Activated naive CD4-positive, alpha-beta T cell treated with anti-CD3 and anti-CD28 coated beads, Interleukin-2, amount 50 U/mL, for 16 hours (primary cell): ENCODE measurements at regions not wholly inside any gene's neighbourhood (a gene's known extent, or its start where the extent isn't known, plus 50 kb on each side); places are given as distances from the start of the nearest gene placed in this dataset.

Experiments
- DNase-seq: peaks from one replicate; pipeline ENCODE4 v3.0.0-alpha.2; 2020

GRCh38 chr2:220188031-220188430 lies 560.6 kb downstream of the SLC4A3 start:
- DNase-seq, result no peak

DNA sequence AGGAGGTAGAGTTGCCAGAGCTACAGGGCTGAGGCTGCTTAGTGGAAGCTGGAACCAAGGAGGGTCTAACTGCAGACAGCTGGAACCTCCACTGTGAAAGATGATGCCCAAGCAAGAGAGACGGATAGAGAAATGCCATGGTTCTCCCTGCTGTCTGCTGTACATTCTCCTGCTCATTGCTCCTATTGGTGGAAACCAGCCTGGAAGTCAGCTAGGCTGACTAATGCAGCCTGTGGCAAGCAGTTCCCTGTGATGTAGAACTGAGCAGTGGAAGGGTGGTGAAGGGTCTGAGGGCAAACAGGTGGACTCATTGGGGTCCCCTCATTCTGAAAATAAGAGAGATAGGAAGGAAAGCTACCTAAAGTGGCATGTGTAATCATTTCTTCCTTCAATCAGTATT lies 563.6 kb downstream of the SLC4A3 start:
- DNase-seq, result no peak

DNA sequence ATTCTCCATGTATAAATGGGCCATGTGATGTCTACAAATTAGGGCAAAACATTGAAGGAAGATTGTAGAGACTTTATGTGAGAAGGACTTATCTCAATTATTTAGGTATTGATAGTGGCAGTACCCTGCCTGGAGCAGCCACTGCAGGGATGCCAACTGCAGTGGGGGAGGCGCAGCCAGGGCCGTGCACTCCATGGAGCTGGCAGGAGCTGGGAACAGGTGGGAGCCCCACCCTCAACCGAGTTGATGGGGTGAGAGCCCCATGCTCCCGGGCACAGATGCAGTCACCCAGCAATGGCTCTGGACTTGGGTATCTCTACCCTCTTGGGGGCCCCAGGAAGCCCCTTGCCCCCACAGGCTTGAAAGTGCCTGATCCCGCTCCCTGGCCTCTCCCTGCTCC lies 564.3 kb downstream of the SLC4A3 start:
- DNase-seq, result no peak

- no peak for DNase-seq
Observed at GRCh38 chr2:220192994-220193753, 565.7 kb downstream of the SLC4A3 start.

DNA sequence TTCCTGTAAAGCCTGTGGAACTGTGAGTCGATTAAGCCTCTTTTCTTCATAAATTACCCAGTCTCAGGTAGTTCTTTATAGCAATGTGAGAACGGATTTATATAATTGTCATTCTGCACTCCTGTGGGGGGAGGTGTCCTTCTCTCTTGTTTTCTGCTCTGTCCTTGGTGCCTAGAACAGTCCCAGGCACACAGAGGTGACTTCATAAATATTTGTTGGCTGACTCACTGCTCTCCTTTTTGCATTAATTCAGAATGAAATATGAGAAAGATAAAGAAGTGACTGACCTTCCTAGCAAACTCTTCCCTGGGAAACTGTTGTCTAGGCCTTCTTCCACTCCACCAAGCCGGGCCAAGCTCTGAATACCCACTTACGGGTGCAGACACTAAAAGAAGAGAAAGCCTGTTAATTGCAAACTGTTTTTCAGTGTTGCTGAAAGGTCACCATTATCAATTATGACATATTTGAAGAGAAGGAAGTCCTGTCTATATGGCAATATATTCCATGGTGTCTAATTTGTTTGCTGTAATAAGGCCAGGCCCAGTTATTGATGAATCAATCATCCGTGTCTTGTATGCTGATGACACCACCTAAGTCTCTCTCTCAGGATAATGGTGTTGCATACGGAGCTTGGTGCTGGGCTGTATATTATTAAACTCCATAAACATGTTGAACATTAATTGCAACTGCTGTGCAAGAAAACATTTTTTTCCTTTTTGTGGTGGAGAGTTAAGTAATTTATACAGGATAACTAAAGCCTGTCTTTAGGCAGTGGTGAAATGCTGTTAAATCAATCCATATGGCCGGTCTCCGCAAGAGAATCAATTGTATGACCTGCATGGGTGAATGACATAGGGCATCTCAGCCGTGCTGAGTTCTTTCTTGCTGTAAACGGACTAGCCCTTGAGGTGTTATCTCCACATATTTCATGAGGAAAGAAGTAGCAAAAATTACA lies 567.5 kb downstream of the SLC4A3 start:
- DNase-seq, result no peak

DNA sequence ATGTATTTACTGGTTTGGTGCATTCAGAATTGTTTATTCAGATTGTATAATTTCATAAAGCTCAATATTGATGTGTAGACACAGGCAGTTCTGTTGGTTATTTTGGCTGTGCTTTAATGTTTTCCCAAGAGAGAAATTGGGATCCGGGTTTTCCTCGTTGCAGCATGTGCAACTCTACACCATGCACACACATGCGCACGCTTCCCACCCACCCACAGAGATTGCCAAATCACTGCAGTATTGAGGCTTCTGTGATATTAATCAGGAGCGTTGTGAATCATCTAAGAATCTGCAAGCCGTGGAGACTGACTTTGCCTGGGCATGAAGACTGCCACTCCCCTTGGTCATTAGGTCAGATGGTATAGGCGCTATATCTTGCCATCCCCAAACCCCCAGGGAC lies 571.5 kb downstream of the SLC4A3 start:
- no peak for DNase-seq

DNA sequence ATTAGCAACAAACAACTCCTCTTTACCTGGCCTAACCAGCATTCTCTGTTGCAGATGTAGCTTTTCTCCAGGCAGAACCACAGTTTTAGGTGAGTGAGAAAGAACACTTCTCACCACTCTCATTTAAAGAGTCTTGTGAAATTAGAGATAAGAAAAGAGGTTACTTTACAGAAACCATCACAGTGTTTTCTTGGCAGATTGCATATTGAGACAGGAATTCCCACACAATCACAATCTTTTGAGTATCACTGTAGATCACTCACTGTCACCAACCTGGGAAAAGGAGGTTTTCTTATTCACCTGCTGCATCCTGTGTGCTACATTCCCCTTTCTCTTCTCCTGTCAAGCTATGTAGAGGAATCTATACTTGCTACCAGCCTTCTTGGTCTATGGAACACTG lies 574.6 kb downstream of the SLC4A3 start:
- DNase-seq, result no peak

- no peak for DNase-seq
Observed at GRCh38 chr2:220209093-220209492, 581.7 kb downstream of the SLC4A3 start.

- no peak for DNase-seq
Observed at GRCh38 chr2:220209751-220210150, 582.3 kb downstream of the SLC4A3 start.

DNA sequence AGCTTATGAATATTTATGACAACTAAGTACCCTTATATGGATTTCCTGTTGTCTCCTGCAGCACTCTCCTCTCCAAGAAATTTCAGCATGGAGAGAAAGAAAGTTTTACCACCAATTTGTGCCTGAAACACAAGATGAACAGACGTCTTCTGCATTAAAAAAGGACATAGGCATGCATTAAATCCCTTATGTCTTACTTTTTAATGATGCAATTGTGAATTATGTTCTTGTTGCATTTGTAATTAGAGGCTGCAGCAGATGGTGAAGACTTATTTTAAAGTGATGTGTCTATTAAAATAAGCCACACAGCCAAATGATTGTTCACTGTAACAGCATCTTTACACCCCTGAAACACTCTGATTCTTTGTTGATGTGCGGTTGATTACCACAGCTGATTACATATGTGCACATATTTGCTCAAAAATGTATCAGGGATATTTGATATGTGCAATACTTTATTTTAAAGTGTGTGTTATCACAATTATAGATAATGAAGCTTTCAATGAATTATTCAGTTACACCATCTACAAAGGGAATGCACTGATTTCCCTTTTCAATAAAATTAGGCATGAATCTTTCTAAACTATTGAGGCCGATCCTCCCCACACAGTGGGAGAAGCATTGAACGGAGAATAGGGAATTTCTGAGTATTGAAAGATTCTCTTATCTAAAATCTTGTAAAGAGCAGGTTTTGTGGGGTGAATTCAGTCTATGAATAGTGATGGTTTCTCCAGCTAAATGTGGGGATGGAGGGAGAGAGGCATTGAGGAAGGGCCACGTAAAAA lies 585.1 kb downstream of the SLC4A3 start:
- DNase-seq, result no peak

GRCh38 chr2:220215785-220216184 lies 588.4 kb downstream of the SLC4A3 start:
- DNase-seq, result no peak

- DNase-seq, result no peak
Observed at GRCh38 chr2:220219371-220219770, 591.9 kb downstream of the SLC4A3 start.

- no peak for DNase-seq
Observed at GRCh38 chr2:220220009-220220408, 592.6 kb downstream of the SLC4A3 start.

- DNase-seq, result no peak
Observed at GRCh38 chr2:220221992-220222391, 594.6 kb downstream of the SLC4A3 start.

- DNase-seq, result no peak
Observed at GRCh38 chr2:220224691-220225543, 597.5 kb downstream of the SLC4A3 start.

- no peak for DNase-seq
Observed at GRCh38 chr2:220226076-220226475, 598.6 kb downstream of the SLC4A3 start.

DNA sequence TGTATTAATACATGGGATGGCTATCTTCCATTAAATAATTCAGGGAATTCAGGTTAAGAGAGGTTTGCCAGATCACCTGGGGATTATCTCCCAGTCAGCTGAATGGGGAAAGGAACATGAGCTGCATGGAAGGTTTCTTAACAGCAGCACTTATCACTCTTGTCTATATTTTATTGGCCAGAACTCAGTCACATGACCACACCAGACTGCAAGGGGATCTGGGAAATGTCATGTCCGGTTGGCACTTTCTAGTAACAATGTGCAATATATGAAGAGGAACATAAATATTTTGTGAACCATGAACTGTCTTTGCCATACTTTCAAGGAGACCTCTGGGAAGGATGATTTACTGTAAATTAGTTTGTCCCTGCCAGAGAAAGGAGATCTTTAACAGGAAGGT lies 599.1 kb downstream of the SLC4A3 start:
- DNase-seq, result no peak

- no peak for DNase-seq
Observed at GRCh38 chr2:220227266-220227920, 600.0 kb downstream of the SLC4A3 start.

GRCh38 chr2:220228310-220229006 lies 601.0 kb downstream of the SLC4A3 start:
- DNase-seq, result no peak

DNA sequence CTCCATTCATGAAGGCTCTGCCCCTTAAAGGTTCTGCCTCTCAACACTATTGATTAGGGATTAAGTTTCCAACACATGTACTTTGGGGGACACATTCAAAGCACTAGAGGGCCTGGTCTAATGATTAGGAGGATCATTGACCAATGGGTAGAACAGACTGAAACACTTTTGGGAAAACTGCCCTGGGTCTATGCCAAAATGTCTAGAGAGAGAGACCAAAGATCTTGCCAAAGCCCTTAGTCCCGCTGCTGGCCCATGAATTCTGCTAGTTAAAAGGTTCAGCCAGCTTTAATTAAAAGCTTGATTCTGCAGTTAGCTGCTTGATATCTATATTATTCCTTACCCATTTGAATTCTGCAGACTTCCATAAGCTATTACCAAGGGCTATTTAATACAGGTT lies 613.2 kb downstream of the SLC4A3 start:
- DNase-seq, result no peak

GRCh38 chr2:220241423-220241822 lies 614.0 kb downstream of the SLC4A3 start:
- DNase-seq, result no peak
